IPS DF 6.9 (cell line): ENCODE measurements at regions not wholly inside any gene's neighbourhood (a gene's known extent, or its start where the extent isn't known, plus 50 kb on each side); places are given as distances from the start of the nearest gene placed in this dataset.

ENCODE experiments used
- DNase-seq: peaks from one replicate; pipeline ENCODE4 v3.0.0-alpha.2; 2013; ENCODE audit warnings: low read depth, low spot score
- H3K27ac ChIP-seq: one replicate; pipeline ENCODE4 v1.5.1; 2013; ENCODE audit warnings: low read length, control low read depth
- H3K27me3 ChIP-seq: 2 replicates; pipeline ENCODE4 v1.6.1; 2013; ENCODE audit warnings: mild to moderate bottlenecking, low read length; ENCODE audit not compliant: control insufficient read depth, insufficient read depth
- H3K36me3 ChIP-seq: 2 replicates; pipeline ENCODE4 v1.6.1; 2013; ENCODE audit warnings: low read length; ENCODE audit not compliant: control insufficient read depth, insufficient read depth
- H3K4me1 ChIP-seq: 2 replicates; pipeline ENCODE4 v1.6.1; 2013; ENCODE audit warnings: low read length; ENCODE audit not compliant: control insufficient read depth, insufficient read depth
- H3K4me3 ChIP-seq: 2 replicates; pipeline ENCODE4 v1.5.1; 2013; ENCODE audit warnings: mild to moderate bottlenecking, low read length
- H3K9me3 ChIP-seq: 2 replicates; pipeline ENCODE4 v1.6.1; 2013; ENCODE audit warnings: low read length, inconsistent platforms; ENCODE audit not compliant: control insufficient read depth, insufficient read depth
- WGBS: extraction: QIAGEN DNeasy Blood & Tissue Kit; methylation state at CpG from one replicate; pipeline ENCODE4 v1.1.7; 2013; ENCODE audit warnings: mixed read lengths, missing lambda C conversion rate; ENCODE audit not compliant: insufficient read length, insufficient coverage; 5-methylcytosine and 5-hydroxymethylcytosine counted together

DNA sequence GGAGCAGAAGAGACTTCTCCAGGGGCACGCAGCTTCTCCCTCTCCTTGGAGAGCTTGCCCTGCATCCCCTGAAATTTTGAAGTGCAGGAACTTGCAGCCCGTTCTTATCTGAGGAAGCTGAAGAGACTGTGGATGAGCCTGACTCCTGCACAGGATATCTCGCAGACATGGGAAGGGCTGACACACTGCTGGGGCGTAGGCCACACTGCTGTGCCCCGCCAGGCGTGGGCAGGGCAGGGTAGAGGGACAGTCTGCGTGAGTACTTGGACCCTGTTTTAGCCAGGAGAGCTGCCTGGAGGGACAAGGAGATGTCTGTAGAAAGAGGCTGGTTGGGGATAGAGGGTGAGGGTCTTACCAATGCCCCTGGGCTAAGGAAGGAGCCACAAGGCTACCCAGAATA lies 353.7 kb upstream of the NBEA start:
- WGBS = no CpG with 5 or more reads among the region's 7 CpGs
- no peaks in the 10 kb centered on the region for H3K4me1 ChIP-seq

DNA sequence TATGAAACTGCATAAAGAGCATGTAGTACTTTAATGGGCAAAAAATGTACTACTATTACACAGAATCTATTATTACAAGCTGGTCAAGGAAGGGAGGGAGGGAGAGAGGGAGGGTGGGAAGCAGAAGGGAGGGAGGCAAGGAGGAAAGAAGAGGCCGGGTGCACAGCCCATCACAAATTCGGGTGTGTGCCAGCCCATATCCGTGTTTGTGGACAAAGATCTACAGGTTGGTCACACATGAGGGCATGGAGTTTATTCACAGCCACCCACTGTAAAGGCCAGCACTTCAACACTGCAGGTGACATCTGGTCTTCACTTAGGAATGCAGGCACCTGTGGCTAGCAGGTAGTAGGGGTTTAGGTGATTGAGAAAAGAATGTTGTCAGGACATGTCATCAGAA lies 352.5 kb upstream of the NBEA start:
- no peak for DNase-seq
- Histone ChIP-seq H3K27me3 (no peaks in the 10 kb centered on the region; the same call in 1 of the 2 replicates), H3K4me3 (no peak overlapping the region), H3K36me3 (no peaks in the 10 kb centered on the region), H3K27ac (no peak overlapping the region), H3K9me3 (no peaks in the 10 kb centered on the region), H3K4me1 (no peaks in the 10 kb centered on the region)
- WGBS = no CpG with 5 or more reads among the region's 3 CpGs

More for the DNA sequence above, 353.7 kb upstream of the NBEA start:
- no peak overlapping the region for H3K4me3 ChIP-seq
- H3K27me3 ChIP-seq = no peaks in the 10 kb centered on the region; the same call in 1 of the 2 replicates
- no peak for DNase-seq
- no peaks in the 10 kb centered on the region for H3K9me3 ChIP-seq
- no peaks in the 10 kb centered on the region for H3K36me3 ChIP-seq
- no peak overlapping the region for H3K27ac ChIP-seq

DNA sequence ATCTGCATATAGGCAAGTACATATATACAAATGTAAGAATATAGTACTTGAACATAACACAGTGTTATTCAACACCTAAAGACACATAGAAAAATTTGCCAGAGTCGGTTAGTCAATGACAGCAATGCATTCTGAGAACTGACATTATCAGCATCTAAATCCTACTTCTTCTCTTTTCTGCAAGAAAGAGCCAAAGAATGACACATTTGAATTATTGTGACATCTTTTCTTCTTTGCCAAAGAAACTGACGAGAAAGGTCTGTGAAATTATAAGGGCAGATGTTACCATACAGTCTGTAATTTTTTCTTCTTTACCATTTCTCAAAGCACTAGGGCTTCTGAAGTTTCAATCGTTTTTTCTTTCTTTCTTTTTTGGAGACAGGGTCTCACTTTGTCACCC lies 350.9 kb upstream of the NBEA start:
- no peak overlapping the region for H3K27ac ChIP-seq
- no peaks in the 10 kb centered on the region for H3K9me3 ChIP-seq
- no peak for DNase-seq
- no peaks in the 10 kb centered on the region for H3K36me3 ChIP-seq
- WGBS = no CpG with 5 or more reads among the region's 3 CpGs
- no peaks in the 10 kb centered on the region; the same call in 1 of the 2 replicates for H3K27me3 ChIP-seq
- H3K4me1 ChIP-seq = no peaks in the 10 kb centered on the region
- no peak overlapping the region for H3K4me3 ChIP-seq

DNA sequence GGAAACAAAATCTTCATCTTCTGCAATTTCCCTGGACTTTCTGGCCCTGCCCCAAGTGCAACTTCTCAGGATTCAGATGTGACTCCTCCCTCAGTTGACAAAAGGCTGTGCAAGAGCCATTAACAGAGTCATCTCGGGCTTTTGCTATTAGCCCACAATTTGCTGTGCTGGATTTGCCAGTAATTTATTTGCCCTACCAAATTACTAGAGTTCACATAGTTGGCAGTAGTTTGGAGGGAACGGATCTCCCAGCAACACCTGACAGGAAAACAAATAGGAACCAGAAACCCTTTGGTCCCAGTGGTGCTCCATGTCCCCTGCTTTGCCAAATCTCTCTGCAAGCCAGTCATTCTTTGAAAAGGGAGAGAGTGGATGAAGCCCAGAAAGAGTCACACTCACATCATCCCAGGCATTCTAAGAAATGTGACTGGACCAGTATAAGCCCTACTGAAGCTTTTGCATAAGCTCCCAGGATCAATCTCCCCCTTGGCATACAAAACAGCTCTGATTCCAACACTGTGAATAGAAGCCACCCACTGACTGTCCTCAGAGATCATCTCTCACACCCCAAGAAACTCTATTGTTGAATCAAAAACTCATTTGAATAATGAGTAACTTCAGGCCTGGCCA lies 350.1 kb upstream of the NBEA start:
- WGBS = no CpG with 5 or more reads among the region's 2 CpGs
- Histone ChIP-seq H3K9me3 (no peaks in the 10 kb centered on the region), H3K4me1 (no peaks in the 10 kb centered on the region), H3K27me3 (no peaks in the 10 kb centered on the region), H3K36me3 (no peaks in the 10 kb centered on the region), H3K4me3 (no peak overlapping the region), H3K27ac (no peak overlapping the region)
- no peak for DNase-seq

DNA sequence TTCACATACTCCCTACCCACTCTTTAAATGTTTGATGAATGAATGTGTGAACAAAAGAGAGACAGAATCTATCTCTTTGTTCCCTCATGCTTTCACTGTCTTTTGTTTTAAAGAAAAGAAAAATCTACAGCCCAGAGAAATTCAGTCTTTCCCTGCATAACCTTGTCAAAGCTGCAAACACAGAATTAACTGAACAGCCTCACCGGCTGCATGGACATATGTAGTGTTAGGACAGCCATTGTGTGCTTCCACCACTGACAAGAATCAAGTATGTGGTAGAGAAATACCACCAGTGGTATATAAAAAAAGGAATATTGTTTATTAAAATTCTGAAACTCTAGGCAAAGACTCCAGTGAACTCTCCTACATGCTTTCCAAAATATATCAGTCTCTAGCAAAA lies 348.4 kb upstream of the NBEA start:
- H3K27ac ChIP-seq = no peak overlapping the region
- DNase-seq = no peak
- WGBS = no CpG with 5 or more reads among the region's 1 CpG
- no peaks in the 10 kb centered on the region for H3K27me3 ChIP-seq
- H3K36me3 ChIP-seq = no peaks in the 10 kb centered on the region
- no peaks in the 10 kb centered on the region for H3K4me1 ChIP-seq
- no peak overlapping the region for H3K4me3 ChIP-seq
- H3K9me3 ChIP-seq = no peaks in the 10 kb centered on the region

DNA sequence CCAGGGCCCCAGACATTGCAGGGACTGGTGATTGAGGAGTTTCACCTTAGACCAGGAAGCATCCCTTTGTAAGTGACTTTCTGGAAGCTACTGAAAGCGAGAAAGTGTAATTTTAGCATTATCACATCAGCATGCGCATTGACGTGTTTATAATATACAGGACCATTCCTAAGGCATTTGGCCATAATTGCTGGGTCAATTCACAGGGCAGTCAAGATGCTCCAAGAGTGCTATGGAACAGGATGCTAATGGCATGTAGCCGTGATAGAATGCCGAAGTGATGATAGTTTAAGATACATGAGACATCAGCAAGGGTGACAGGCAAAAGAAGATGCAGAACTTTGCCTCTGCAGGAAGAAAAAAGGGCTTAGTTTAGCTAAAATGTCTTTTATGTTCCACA lies 347.6 kb upstream of the NBEA start:
- WGBS = no CpG with 5 or more reads among the region's 5 CpGs
- Histone ChIP-seq H3K27ac (no peak overlapping the region), H3K4me3 (no peak overlapping the region), H3K4me1 (no peaks in the 10 kb centered on the region), H3K27me3 (no peaks in the 10 kb centered on the region), H3K9me3 (no peaks in the 10 kb centered on the region), H3K36me3 (no peaks in the 10 kb centered on the region)
- no peak for DNase-seq

DNA sequence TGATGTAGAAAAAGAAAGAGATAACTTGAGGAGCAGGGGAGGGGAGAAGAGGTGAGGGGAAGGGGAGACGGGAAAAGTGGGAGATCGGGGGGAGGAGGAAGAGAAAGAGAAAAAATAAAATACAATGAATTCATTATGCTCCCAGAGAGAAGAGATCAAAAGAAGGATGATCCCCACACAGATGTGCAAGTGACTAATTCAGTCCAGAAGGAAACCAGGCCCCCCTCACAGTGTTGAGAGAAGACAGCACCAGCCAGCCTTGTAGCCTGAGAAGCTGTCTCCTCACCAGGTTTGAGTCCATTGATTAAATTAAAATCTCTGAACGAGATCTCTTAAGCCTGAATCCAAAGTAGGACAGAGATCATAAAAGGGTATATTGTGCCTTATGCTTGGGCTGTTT lies 333.7 kb upstream of the NBEA start:
- H3K27ac ChIP-seq = no peak overlapping the region
- 100% methylated on average over 2 of the region's 3 CpGs for WGBS
- DNase-seq = no peak
- no peak overlapping the region for H3K4me3 ChIP-seq
- no peaks in the 10 kb centered on the region for H3K36me3 ChIP-seq
- no peaks in the 10 kb centered on the region for H3K4me1 ChIP-seq
- no peaks in the 10 kb centered on the region for H3K9me3 ChIP-seq
- H3K27me3 ChIP-seq = no peaks in the 10 kb centered on the region

DNA sequence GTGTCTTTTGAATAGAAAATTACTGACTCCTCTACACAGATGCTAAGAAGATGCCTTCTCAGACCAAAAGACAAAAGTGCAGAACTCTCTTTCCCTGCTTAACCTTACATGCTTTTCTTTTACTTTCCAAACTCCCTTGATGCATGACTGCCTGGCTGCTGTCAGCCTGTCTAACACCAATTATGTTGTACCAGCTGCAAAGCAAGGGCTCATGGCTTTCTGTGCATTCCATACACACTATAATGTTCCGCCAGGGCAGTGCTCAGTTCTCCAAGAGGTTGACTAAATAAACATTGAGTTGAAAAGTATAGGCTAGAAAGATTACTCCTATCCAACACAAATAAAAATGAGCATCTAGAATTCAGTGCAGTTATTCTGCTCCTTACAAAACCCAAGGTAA lies 330.4 kb upstream of the NBEA start:
- Histone ChIP-seq H3K4me3 (no peak overlapping the region), H3K27ac (no peak overlapping the region), H3K27me3 (no peaks in the 10 kb centered on the region), H3K4me1 (no peaks in the 10 kb centered on the region), H3K36me3 (no peaks in the 10 kb centered on the region), H3K9me3 (no peaks in the 10 kb centered on the region)
- no peak for DNase-seq
- WGBS = no CpG with 5 or more reads among the region's 1 CpG

DNA sequence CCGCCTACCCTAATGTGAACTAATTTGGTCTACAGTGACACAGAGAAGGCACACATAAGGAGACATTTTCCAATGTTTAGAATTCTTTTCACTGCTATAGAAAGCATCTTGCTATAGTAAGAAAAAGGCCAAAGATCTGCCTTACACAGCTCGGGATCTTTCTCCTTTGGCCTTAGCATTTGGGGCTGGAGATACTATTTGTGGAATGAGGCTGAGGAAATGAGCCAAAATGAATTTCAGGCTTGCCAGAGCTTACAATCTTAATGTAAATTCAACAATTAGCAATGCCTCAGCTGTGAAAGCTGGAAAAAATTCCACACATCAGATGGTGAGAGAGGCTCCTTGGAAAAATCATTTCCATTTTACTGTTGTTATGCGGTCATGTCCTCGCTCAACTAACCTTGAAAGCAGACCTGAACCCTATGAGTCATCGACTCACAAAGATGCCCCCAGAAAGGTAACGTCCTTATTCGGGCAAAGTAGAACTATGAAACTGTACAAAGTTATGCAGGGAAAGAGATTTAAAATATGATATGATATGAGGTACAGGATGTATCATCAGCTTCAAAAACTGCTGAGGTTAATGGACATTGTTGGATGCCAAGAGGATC lies 324.5 kb upstream of the NBEA start:
- Histone ChIP-seq H3K27ac (no peak overlapping the region), H3K4me1 (peaks cover 3% of the 10 kb centered on the region; the same call in 1 of the 2 replicates), H3K27me3 (no peaks in the 10 kb centered on the region), H3K9me3 (no peaks in the 10 kb centered on the region), H3K4me3 (no peak overlapping the region), H3K36me3 (no peaks in the 10 kb centered on the region)
- no CpG with 5 or more reads among the region's 7 CpGs for WGBS
- DNase-seq = no peak

DNA sequence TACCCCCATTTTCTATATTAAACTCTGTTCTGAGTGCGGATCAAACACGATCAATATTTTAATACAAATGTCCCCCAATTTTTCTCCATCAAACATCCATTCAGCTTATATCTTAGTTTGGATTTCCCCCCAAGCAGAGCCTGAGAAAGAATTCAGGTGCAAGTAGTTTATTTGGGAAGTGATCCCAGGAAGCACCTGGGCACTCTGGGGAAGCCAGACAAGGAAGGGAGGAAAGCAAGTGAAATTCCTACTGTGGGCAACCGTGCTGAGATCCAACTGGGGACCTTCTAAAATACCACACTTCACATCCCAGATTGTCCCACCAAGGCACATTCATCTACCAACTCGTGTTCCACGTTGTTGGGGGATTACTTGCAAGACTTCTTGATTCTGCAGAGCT lies 323.4 kb upstream of the NBEA start:
- Histone ChIP-seq H3K27me3 (no peaks in the 10 kb centered on the region), H3K4me3 (no peak overlapping the region), H3K27ac (no peak overlapping the region), H3K9me3 (no peaks in the 10 kb centered on the region), H3K4me1 (peaks cover 3% of the 10 kb centered on the region; the same call in 1 of the 2 replicates), H3K36me3 (no peaks in the 10 kb centered on the region)
- 100% methylated on average over 2 of the region's 5 CpGs for whole genome bisulfite sequencing
- DNase-seq = no peak

DNA sequence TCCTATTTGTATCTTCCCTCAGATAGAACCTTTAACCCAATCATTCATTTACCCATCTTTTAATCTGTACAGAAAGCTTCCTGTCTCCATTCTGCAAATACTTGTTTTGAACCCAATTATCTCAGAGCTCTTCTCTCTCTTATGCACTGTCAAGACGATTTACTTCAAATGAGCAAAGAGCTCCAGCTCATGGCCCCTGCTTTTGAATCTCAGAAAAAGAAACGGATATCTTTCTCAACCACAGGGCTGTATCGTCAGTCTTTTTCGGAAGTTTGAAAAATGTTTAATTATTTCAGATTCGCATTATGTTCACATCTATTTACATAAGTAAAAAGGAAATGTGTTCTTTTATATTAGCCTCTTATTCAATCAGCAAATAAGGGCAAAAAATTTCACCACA lies 322.7 kb upstream of the NBEA start:
- no peaks in the 10 kb centered on the region for H3K27me3 ChIP-seq
- H3K9me3 ChIP-seq = no peaks in the 10 kb centered on the region
- H3K27ac ChIP-seq = no peak overlapping the region
- DNase-seq = no peak
- H3K4me1 ChIP-seq = peaks cover 3% of the 10 kb centered on the region; the same call in 1 of the 2 replicates
- no peak overlapping the region for H3K4me3 ChIP-seq
- H3K36me3 ChIP-seq = no peaks in the 10 kb centered on the region
- WGBS = no CpG with 5 or more reads among the region's 5 CpGs
